ENCODE measurements at regions not wholly inside any gene's neighbourhood (a gene's known extent, or its start where the extent isn't known, plus 50 kb on each side); places are given as distances from the start of the nearest gene placed in this dataset.
"Not testable (repeated sequence)": the region's sequence is repeated elsewhere in the genome, so short reads cannot be mapped to it uniquely, and the experiment has no call there.

- not testable (repeated sequence) for H3K79me2 ChIP-seq (replicated peaks; ENCODE audit: insufficient read depth); H3K4me3 Mint-ChIP-seq; H3K27me3 Mint-ChIP-seq (ENCODE audit: insufficient read depth, low read depth, poor library complexity); H4K20me1 ChIP-seq (replicated peaks; ENCODE audit: insufficient read depth); H3K27me3 ChIP-seq (ENCODE audit: insufficient read depth); H3K4me1 Mint-ChIP-seq; H3F3A ChIP-seq (replicated peaks; ENCODE audit: low read depth); ATAC-seq; H3K4me1 ChIP-seq (ENCODE audit: insufficient read depth); H2AFZ ChIP-seq; H3K27ac ChIP-seq (ENCODE audit: low read depth); H3K9me2 ChIP-seq (ENCODE audit: insufficient read depth); H3K4me2 ChIP-seq; H3K27ac Mint-ChIP-seq; DNase-seq (ENCODE audit: low spot score); H3K4me3 ChIP-seq; H3K36me3 Mint-ChIP-seq (ENCODE audit: low read depth); H3K36me3 ChIP-seq (ENCODE audit: insufficient read depth); H3K9me3 Mint-ChIP-seq
These were observed 239.7 kb upstream of the CYRIA start for GRCh38 chr2:16905325-16905724.

- peaks cover 1% of the 10 kb centered on the region for H3K27me3 Mint-ChIP-seq (ENCODE audit: insufficient read depth, low read depth, poor library complexity)
- DNase-seq (ENCODE audit: low spot score) (peak; percentile 87), ATAC-seq (peak; percentile 92)
- Histone ChIP-seq H3K27ac (ENCODE audit: low read depth) (no peak overlapping the region), H3K27me3 (ENCODE audit: insufficient read depth) (no peaks in the 10 kb centered on the region), H3K4me2 (no peak overlapping the region), H2AFZ (0 out of 2 replicates have a peak overlapping the region, but pooled peaks have one; percentile 0), H3K36me3 (ENCODE audit: insufficient read depth) (no peaks in the 10 kb centered on the region), H3K4me1 (ENCODE audit: insufficient read depth) (no peaks in the 10 kb centered on the region), H3K79me2 (replicated peaks; ENCODE audit: insufficient read depth) (no peaks in the 10 kb centered on the region), H4K20me1 (replicated peaks; ENCODE audit: insufficient read depth) (no peaks in the 10 kb centered on the region), H3K4me3 (no peak overlapping the region), H3K9me2 (ENCODE audit: insufficient read depth) (no peaks in the 10 kb centered on the region), H3F3A (replicated peaks; ENCODE audit: low read depth) (no peaks in the 10 kb centered on the region)
- H3K27ac Mint-ChIP-seq: no peak overlapping the region
- H3K4me3 Mint-ChIP-seq: no peak overlapping the region
- H3K36me3 Mint-ChIP-seq (ENCODE audit: low read depth): no peaks in the 10 kb centered on the region
- peak; percentile 100 for TF ChIP-seq CTCF (conservative IDR thresholded peaks at IDR 0.05; ENCODE audit: low read depth in 2 of 2)
- TF ChIP-seq NANOG (IDR thresholded peaks at IDR 0.05; ENCODE audit: borderline replicate concordance): no peak
- TF ChIP-seq ZNF462 (CRISPR knock-in tag; IDR thresholded peaks at IDR 0.05): no peak
- TF ChIP-seq EZH2phosphoT487 (IDR thresholded peaks at IDR 0.05; ENCODE audit: unreplicated experiment): no peak
- H3K9me3 Mint-ChIP-seq: no peaks in the 10 kb centered on the region
- no peaks in the 10 kb centered on the region for H3K4me1 Mint-ChIP-seq
These were observed 234.9 kb upstream of the CYRIA start for GRCh38 chr2:16900405-16901025.

All from GM23338 (cell line).